HG02763 (cell line): ENCODE measurements at regions not wholly inside any gene's neighbourhood (a gene's known extent, or its start where the extent isn't known, plus 50 kb on each side); places are given as distances from the start of the nearest gene placed in this dataset.
A peak's percentile ranks its signal among the peaks of the same experiment; 100 is the strongest.
"Not testable (repeated sequence)": the region's sequence is repeated elsewhere in the genome, so short reads cannot be mapped to it uniquely, and the experiment has no call there.

Experiments used
- ATAC-seq: cut with Tn5 transposase; IDR thresholded peaks from one replicate; pipeline ENCODE4 v1.9.1; 2021; ENCODE audit warnings: mild to moderate bottlenecking, moderate library complexity; ENCODE audit not compliant: unreplicated experiment

DNA sequence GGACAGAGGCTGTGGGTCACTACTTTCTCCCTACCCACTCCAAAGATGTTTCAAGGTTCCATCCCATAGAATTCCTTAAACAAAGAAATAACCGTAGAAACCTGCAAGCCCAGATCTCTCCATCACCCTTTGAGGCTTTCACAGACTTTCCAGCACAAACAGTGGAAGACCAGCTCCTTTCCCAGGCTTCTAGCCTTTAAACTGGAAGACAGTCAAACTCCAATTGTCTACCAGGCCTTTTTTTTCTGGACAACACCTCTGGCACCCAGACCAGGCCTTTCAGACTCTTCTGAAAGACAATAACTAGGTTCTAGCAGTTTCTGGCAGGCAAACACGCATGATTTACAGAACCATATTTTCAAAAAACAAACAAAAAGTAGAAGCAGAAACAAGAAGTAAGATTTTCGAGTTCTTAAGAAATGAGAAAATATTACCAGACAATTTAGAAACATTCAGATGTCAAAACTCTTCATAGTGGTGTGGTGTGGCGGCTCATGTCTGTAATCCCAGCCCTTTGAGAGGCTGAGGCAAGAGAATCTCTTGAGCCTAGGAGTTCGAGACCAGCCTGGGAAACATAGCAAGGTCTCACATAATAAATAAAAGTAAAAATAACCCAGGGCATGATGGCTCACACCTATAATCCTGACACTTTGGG is 73.0 kb upstream of the EPCAM start:
- no peak for ATAC-seq

DNA sequence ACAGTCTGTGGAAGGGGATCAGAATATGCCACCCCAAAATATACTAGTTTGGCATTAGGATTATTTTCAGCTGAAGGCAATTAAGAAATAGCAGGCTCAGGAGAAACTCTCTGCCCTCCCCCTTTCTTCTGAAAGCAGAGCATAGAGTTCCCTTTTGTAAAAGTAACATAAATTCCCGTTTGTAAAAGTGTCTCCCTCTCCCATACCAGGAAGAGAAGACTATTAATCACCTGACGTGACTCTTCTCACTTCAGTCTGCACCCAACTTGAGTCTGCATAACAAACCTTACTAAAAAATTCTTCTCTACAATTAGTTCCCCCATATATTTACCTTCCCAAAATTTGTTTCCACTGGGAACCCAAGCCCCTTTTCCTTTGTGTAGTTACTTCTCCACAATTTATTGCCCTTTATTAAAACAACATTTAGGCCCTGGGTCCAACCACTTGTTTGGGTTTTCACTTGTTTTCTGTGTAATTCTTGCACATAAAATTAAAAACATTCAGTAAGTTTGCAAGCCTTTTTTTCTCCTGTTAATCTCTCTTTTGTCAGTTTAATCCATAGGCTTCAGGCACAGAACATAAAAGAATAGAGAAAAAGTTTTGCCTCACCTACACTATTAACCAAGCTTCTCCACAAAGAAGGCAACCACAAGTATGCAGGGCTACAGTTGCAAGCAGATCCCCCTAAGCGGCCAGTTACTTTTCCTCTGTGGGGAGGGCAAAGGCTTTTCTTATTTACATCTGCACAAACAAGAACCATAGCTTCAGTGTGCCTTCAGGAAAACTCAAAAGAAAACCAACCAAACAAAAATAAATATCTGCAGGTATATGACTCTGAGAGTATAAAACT is 73.8 kb upstream of the EPCAM start:
- no peak for ATAC-seq

DNA sequence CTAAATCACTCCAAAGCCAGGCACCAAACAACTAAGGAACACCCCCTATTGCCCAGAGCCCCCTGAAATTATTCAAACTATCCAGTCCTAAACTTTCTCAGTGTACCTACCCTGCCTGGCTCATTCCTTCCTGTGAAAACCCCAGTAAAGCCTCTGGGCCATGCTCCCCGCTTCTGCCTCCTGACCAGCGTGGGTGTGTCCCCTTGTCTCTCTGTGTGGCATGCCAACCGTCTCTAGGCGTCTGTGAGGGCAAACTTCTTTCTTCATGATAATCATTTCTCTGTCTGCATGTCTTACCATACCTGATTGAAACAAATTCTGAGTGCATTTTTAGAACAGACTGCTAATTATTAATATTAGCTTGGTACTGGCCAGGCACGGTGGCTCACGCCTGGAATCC is 75.1 kb upstream of the EPCAM start:
- ATAC-seq = no peak

DNA sequence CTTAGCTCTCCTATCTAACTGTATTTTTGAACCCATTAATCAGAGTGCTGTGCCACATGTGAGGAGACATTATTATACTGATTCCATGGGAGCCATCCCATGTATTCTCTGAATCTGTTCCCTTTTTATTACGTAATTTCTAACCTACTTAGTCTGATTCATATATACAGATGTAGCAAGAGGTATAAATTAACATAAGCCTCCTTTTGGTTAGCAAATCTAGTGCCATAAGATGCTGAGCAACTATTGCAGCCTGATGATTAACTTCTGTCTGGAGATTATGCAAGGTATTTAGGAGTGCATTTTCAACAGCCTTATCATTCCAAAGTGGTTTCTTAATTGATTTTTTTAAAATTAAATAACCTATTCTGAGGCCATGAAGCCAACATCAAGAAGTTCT is 80.2 kb upstream of the EPCAM start:
- no peak for ATAC-seq

DNA sequence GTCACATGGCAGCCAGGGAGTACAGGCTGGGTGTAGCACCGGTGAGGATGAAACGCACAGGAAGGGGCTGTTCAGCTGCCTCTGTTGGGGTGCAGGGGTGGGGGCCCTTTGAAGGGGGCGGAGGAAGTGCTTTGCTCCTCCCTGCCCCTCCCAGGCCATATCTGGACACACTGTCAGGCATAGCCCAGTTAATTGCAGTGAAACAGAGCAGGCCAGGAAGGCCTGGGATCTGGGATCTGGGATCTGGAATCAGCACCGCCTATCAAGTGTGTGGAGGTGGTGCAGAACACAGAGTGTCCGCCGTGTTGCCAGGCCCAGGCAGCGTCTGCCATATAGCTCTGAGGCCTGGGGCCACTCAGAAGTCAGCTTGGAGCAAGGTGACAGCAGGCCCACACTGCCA is 85.5 kb upstream of the EPCAM start:
- no peak for ATAC-seq

DNA sequence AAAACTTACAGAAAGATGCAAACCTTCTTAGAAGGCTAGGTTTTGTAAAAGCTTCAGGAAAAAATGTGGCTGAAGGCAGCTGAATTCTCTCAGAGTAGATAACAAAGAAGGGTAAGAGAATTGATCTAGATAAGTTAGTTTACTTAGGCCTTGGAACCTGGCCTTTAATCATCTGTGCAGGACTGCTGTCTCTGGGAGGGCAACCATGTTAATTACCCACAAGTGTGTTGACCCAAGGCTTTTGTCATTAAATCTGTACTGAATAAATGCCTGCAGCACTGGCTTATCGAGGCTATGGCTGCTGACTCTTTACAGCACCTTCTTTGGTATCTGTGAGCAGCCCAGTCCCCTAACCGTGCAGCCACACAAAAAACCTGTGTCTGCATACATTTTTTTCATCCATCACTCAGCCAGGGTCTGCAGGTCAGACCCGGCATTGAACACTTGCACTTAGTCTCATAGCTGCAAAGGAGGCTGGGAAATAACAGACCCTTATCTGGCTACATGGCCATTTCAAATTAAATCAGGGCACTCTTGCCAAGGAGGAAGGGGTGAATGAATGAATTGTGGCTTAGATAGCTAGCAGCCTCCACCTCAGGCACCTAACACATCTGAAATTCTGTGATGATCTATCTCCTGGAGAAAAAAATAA is 86.4 kb upstream of the EPCAM start:
- no peak for ATAC-seq

DNA sequence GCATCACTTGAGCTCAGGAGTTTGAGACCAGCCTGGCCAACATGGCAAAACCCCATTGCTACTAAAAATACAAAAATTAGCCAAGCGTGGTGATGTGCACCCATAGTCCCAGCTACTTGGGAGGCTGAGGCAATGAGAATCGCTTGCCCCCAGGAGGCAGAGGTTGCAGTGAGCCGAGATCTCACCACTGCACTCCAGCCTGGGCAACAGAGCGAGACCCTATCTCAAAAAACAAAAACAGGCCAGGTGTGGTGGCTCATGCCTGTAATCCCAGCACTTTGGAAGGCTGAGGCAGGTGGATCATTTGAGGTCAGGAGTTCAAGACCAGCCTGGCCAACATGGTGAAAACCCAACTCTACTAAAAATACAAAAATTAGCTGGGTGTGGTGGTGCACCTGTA is 89.6 kb upstream of the EPCAM start:
- ATAC-seq = not testable (repeated sequence)

DNA sequence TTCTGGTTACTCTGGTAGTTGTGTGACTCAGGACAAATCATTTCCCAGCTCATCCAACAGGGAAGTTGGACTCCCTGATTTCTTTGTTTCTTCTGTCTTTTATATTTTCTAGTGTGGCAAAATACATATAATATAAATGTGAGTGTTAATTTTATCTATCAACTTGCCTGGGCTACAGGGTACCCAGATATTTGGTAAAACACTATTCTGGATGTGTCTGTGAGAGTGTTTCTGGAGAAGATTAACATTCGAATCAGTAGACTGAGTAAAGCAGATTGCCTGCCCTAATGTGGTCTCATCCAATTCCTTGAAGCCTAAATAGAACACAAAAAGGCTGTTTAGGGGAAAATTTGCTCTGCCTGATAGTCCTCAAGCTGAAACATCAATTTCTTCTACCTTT is 91.1 kb upstream of the EPCAM start:
- no peak for ATAC-seq

DNA sequence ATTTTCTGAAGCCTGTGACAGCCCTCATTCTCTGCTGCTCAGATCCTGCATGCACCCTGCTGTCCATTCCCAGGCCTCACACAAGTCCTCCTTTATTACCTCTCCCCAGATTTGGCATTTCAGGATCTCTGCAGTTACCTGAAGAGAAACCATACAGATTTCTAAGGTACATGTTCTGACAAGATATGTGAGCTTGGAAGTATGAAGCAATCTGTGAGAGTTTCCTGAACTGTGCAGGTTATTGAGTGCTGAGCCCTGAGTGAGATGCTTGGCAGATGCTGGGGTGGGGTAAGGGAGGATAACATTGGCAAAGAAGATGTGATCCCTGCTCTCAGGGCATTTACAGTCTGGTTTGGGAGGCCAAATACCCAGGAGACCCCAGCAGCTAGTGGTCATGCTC is 91.9 kb upstream of the EPCAM start:
- no peak for ATAC-seq

DNA sequence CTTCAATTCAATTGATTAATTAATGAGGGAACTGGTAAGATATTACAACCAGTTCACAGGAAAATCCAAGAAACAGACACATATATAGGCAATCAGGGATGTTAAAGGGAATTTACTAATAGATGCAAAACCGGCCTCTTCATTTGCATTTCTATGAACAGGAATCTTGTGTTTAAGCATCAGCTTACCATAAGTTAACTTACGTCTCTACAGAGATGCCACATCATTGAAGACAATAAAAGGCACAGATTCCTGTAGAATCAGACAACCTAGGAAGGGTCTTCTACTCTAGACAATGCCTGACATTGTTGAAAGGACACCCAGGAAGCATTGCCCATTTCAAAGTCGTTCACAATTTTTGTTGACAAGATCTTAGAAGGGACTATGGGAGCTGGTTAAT is 93.0 kb upstream of the EPCAM start:
- no peak for ATAC-seq

DNA sequence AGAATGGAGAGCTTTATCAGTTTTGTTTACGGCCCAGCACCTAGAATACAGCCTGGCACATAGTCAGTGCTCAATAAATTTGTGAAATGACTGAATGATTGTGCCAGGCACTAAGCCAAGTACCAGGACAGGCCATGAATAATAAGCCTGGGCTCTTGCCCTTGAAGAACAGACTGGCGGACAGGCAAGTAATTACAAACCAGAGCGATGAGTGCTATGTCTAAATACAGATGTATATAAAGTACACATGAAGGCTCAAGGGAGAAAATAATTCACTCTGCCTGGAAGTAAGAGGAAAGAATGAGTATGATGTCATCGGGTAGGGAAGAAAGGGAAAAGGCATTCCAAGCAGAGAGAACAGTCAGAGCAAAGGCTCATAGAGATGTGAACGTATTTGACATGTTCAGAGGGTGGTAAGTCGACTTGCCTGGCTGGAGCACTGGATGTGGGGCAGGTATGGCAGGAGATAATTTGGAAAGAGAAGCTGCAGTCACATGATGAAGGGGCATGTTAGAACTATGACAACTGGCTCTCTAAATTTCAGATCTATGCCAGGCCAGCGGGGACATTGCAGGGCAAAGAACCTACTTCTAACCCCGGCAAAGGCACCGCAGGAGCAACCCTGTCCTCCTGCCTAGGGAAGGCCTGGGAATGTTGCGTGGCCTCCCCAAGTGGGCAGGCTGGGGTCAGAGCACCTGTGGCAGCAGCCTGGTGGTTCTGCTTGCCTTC is 94.9 kb upstream of the EPCAM start:
- no peak for ATAC-seq

DNA sequence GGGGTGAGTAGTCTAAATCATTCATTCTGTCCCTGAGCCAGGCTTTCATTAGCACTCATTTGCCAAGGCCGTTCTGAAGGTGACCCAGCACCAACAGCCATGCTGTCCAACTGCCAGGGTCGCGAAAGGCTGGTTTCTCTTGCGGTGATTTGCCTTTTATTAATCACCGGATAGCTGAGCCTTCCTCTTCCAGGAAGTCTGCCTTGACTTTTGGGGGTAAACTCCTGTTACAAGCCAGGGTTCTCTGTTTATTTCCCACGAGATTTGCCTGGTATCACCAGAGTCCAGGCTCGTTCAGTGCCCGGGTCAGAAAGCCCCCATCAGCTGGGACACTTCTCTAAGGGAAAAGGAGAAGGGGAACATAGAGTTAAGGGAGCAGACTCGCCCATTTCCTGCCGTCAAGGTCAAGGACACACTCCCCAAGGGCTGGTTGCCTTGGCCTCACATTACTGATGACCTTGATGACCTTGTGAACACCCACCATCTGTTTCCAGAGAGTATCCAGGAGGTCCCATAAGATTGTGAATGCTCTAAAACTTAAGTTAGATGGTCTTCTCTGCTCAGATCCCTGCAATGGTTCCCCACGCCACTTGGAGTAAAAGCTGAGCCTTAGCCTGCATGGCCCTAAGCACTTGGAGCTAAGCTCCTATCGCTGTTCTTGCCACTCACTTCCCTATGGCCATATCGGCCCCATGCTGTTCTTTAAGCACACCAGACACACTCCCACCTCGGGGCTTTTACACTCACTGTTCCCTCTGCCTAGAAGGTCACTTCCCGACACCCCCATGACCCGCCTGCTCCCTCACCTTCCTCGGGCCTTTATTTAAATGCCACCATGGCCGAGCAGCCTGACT is 96.0 kb upstream of the EPCAM start:
- no peak for ATAC-seq

DNA sequence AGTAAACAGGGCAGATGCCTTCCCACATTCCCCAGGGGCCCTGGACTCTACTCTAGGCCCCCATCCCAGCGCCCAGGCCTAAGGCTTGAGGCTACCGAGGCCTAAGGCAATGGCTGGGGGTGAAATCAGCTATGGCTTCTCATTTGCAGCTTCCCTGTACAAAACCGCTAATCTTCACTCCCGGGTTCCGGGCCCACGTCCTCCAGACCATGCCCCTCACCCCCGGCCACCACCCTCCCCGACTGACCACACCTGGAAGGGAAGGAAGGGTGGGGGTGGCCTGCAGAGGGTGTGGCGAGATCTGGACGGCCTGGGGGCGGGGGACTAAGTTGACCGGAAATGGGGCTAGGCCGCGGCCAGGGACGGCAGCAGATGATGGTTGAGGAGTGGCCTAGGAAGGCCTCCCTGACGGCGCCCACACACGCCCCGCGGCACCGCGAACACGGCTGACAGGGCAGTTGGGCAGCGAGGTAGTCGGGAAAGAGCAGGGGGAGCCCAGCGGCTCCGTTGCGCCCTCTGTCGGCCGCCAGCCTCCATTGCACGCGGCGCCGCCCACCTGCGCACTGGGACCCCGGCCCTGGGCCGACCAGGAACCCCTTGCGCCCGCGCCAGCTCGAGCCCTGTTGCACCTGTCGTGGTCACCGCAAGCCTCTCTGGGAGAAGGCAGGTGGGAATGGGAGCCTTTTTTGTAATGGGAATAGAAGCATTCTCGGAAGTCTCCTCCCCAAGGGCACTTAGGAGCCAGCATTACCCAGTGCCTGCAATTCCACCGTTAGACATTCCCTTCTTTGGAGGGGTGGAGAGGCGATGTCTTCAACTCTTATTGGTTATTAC is 95.9 kb upstream of the CALM2 start:
- peak; percentile 81 for ATAC-seq

DNA sequence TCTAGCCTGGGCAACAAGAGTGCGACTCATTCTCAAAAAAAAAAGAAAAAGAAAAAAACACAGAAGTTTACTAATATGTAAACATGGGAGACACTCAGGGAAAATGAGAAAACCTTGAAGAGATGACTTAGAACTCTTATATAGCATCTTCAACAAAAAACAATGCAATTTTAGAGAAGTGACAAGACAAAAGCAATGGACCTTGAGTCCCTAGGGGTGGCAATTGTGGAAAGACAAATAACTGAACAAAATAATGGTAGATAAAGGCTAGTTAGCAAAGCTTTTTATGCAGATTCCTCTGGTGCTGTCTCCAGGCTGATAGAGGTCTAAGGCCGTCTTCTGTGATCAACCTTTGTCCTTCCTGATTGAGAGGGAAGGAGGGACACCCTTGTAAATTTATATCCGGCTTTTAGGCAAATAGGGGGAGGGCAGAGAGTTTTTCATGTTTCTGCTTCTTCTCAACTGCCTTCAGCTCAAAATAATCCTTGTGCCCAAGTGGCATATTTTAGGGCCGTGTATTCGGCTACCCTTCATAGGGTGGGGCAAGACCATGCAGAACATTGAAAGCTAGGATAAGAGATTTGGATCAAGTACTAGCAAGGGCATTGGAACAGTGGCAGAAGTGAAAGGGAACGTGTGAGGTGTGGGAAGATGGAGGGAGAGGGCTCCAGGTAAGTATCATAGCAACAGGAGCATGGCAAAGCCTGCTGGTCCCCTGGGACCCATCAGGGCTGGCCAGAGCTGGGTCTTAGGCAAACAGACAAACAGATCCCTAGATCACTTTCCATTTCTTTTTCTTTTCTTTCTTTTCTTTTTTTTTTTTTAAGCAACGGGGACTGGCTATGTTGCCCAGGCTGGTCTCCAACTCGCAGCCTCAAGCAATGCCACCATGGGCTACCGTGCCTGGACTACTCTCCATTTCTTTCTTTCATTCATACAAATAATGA is 95.0 kb upstream of the CALM2 start:
- no peak for ATAC-seq

DNA sequence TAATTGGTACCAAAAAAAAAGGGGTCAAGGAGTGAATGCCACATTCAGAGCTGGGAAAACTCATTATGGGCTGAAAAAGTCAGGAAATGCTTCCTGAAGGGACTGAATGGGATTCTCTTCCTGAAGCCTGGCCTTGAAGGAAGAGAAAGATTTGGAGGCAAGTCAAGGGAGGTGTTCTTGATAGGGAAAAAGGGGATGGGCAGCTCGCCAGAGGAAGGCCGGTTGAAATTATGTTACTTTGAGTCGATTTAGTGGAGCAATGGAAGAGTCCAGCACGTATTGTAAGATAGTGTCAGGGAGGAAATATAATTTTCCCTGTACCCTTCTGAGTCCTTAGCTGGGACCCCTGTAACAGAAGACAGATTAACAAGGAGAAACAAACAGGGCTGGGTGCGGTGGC is 94.1 kb upstream of the CALM2 start:
- no peak for ATAC-seq

DNA sequence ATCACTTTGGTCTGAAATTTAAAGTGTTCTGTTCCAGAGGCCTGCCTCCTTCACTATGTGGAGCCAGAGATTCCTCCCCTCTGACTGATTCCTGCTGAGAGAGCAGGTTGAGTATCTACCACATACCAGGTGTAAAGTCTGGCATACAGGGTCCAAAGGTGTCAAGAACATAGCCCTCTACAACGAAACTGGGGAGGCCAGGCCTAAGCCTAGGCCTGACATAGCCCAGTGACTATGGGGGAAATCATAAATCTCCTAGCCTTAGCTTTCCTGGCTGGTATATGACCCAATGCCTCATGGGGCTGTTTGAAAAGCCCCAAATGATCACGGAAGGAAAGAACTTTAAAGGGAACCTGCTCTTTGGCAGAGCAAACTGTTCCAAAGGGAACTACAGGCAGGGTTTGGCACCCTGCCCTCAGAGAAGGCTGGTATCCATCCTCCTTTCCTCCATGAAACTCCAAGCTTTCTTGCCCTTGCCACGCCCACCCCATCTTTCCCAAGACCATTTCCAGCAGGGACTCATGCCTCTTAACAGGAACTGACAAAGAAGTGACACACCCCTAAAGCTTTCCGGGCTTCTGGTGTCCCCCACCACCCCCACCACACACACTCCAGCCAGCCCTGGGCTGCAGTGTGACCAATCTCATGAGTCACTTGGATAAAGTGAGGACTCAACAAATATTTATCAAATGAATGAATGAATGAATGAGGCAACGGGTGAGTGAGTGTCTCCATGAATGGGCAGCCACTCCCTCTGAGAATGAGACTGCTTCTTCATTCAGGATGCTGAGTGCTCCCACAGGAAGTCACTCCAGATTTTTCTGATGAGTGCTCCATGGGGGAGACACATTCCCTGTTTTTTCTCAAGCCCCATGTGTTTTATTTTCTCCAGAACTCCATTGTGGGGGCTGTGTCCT is 93.3 kb upstream of the CALM2 start:
- ATAC-seq = no peak

DNA sequence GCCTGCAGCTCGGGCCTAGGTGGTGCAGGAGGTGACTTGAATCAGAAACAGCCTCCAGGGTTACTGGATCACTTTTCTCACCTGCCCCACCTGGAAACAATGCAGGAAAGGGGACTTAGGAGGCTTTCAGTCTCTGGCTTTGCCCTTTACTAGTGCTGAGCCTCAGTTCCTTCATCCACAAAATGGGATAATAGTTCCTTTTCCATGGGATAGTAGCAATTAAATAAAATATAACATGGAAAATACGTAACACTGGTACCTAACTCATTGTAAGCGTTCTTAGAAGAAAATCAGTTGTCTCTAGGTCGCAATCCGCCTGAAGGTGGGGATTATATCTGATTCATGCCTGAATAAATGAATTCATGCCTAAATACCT is 91.4 kb upstream of the CALM2 start:
- ATAC-seq = no peak
